ENCODE measurements at regions not wholly inside any gene's neighbourhood (a gene's known extent, or its start where the extent isn't known, plus 50 kb on each side); places are given as distances from the start of the nearest gene placed in this dataset.

- TF ChIP-seq CTCF (IDR thresholded peaks at IDR 0.05) (no peak), POLR2A (IDR thresholded peaks at IDR 0.05) (no peak)
Observed at GRCh38 chr13:105311094-105311493, 1224.4 kb downstream of the EFNB2 start.

Measured in right lobe of liver (tissue), 4 donors.